ENCODE measurements at regions not wholly inside any gene's neighbourhood (a gene's known extent, or its start where the extent isn't known, plus 50 kb on each side); places are given as distances from the start of the nearest gene placed in this dataset.

DNA sequence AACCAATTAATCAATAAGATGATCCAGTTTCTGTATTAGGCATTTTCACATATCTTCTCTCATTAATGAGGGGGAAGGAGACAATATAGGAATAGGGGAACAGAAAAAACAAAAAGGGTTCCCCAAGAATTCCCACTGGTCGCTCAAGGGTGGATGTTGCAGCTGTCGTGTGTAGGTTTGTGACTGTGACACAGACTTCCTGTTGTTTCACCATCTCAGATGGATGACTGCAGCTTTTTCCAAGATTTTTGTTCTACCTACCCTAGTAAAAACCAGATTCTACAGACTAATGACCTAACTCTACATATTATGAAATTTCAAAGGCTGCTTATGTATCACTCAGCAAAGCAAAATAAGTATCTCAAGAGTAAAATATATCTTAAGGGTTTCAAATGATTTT lies 73.7 kb upstream of the MB21D2 start:
- Histone ChIP-seq H4K5ac (ENCODE audit: insufficient read length, low read depth, low read length) (no peak overlapping the region), H2BK20ac (ENCODE audit: low read length) (no peak overlapping the region), H3K79me2 (ENCODE audit: control insufficient read depth in 1 of 2, insufficient read depth in 2 of 2, low read length in 2 of 2) (no peaks in the 10 kb centered on the region), H3K4me3 (ENCODE audit: extremely low read depth in 1 of 4, insufficient read depth in 2 of 4, low read depth in 3 of 4, low read length in 4 of 4) (no peak overlapping the region), H3K23ac (ENCODE audit: insufficient read length) (no peak overlapping the region), H2BK12ac (ENCODE audit: low read depth, low read length) (no peak overlapping the region), H4K20me1 (replicated peaks in 1 of 2; ENCODE audit: control insufficient read depth in 1 of 2, insufficient read depth in 2 of 2, low read length in 2 of 2) (no peaks in the 10 kb centered on the region), H2BK5ac (ENCODE audit: low read depth, low read length) (no peak overlapping the region), H2AK5ac (ENCODE audit: low read depth, low read length) (no peak overlapping the region), H2AFZ (ENCODE audit: low read length) (no peak overlapping the region), H2BK120ac (replicated peaks; ENCODE audit: low read depth, low read length) (no peak overlapping the region), H3K9ac (replicated peaks in 1 of 4; ENCODE audit: extremely low read depth in 1 of 4, low read depth in 3 of 4, low read length in 3 of 4) (no peak overlapping the region), H3K4me1 (replicated peaks in 1 of 4; ENCODE audit: control insufficient read depth in 3 of 4, insufficient read depth in 4 of 4, low read length in 3 of 4) (peaks cover 0 to 4% (median 0%) of the 10 kb centered on the region in 4 experiments; a peak in 2 of 7 replicates), H3K14ac (ENCODE audit: insufficient read length) (no peak overlapping the region), H3K56ac (replicated peaks; ENCODE audit: insufficient read length, low read depth, low read length) (no peak overlapping the region), H3K27ac (ENCODE audit: low read depth, low read length) (no peak overlapping the region), H3K4me2 (ENCODE audit: insufficient read depth in 1 of 2, low read depth in 2 of 2, low read length in 2 of 2) (no peak overlapping the region), H3K4ac (replicated peaks; ENCODE audit: insufficient read length, low read depth, low read length) (no peak overlapping the region), H3K23me2 (ENCODE audit: low read depth, low read length) (no peaks in the 10 kb centered on the region), H3K9me3 (ENCODE audit: insufficient read depth in 2 of 2, low read depth in 1 of 2, low read length in 1 of 2) (peaks cover 6 to 7% of the 10 kb centered on the region in 2 experiments; a peak in 1 of 4 replicates), H3K36me3 (ENCODE audit: control insufficient read depth in 2 of 4, insufficient read depth in 4 of 4, low read length in 3 of 4) (no peaks in the 10 kb centered on the region; a peak in 1 of 8 replicates), H3K18ac (ENCODE audit: extremely low read depth, low read length) (no peak overlapping the region), H4K91ac (replicated peaks; ENCODE audit: insufficient read length, low read length) (no peak overlapping the region), H4K8ac (ENCODE audit: extremely low read depth, insufficient read depth, low read length) (no peak overlapping the region), H3K79me1 (ENCODE audit: low read depth, low read length) (no peaks in the 10 kb centered on the region), H2BK15ac (ENCODE audit: low read length) (no peak overlapping the region), H3K27me3 (replicated peaks in 1 of 4; ENCODE audit: control insufficient read depth in 3 of 4, extremely low read depth in 1 of 4, insufficient read depth in 3 of 4, low read length in 3 of 4) (no peaks in the 10 kb centered on the region)
- no peak for FAIRE-seq
- ChIA-PET CTCF (ENCODE audit: partially characterized antibody) (no interaction called here), POLR2A (ENCODE audit: partially characterized antibody) (interaction anchor here (1.2 kb wide), 1 partner anchor 12 kb away, joined by 3 read pairs; no protein-coding TSS in a partner anchor)
- DNase-seq (ENCODE audit: low read depth in 1 of 2, low spot score in 2 of 2) = no peak
- WGBS, 2 experiments (ENCODE audit: extremely low coverage in 1 of 2, insufficient coverage in 1 of 2, insufficient read length in 1 of 2, insufficient replicate concordance in 2 of 2, low coverage in 1 of 2, low lambda C conversion rate in 2 of 2, missing lambda C conversion rate in 1 of 2) = 100% methylated on average over 2 of the region's 2 CpGs; no CpG with 5 or more reads in 1 of the 2 experiments
- TF ChIP-seq BCL11A (IDR thresholded peaks at IDR 0.05; ENCODE audit: low read depth in 2 of 2, low read length in 2 of 2) = no peak
- TF ChIP-seq FOSL1 (IDR thresholded peaks at IDR 0.05; ENCODE audit: insufficient read depth, low read depth, low read length) = no peak
- TF ChIP-seq, protein P1, sequence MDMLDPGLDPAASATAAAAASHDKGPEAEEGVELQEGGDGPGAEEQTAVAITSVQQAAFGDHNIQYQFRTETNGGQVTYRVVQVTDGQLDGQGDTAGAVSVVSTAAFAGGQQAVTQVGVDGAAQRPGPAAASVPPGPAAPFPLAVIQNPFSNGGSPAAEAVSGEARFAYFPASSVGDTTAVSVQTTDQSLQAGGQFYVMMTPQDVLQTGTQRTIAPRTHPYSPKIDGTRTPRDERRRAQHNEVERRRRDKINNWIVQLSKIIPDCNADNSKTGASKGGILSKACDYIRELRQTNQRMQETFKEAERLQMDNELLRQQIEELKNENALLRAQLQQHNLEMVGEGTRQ (IDR thresholded peaks at IDR 0.05; ENCODE audit: low read length) = no peak
- TF ChIP-seq SRF (IDR thresholded peaks at IDR 0.05; ENCODE audit: low read depth, low read length) = no peak
- TF ChIP-seq CEBPB (IDR thresholded peaks at IDR 0.05; ENCODE audit: low read depth, low read length) = no peak
- TF ChIP-seq BRCA1 (IDR thresholded peaks at IDR 0.05; ENCODE audit: low read depth, low read length) = no peak
- TF ChIP-seq KDM1A (IDR thresholded peaks at IDR 0.05; ENCODE audit: borderline replicate concordance, low read length) = no peak
- TF ChIP-seq POLR2A (IDR thresholded peaks at IDR 0.05; ENCODE audit: control extremely low read depth in 1 of 2, low read depth in 2 of 2, low read length in 2 of 2) = no peak
- no peak for TF ChIP-seq NANOG (IDR thresholded peaks at IDR 0.05; ENCODE audit: insufficient read depth, low read depth, low read length, poor library complexity, severe bottlenecking)
- TF ChIP-seq SAP30 (IDR thresholded peaks at IDR 0.05; ENCODE audit: insufficient read depth, insufficient replicate concordance, low read length) = no peak
- TF ChIP-seq CREB1 (IDR thresholded peaks at IDR 0.05) = no peak
- no peak for TF ChIP-seq SIX5 (IDR thresholded peaks at IDR 0.05; ENCODE audit: low read depth, low read length)
- no peak for TF ChIP-seq CHD1 (IDR thresholded peaks at IDR 0.05; ENCODE audit: low read depth, low read length)
- TF ChIP-seq SP1 (IDR thresholded peaks at IDR 0.05; ENCODE audit: low read depth, low read length) = no peak
- TF ChIP-seq SP2 (IDR thresholded peaks at IDR 0.05; ENCODE audit: low read length) = no peak
